Jurkat, Clone E6-1 (cell line): ENCODE measurements at regions not wholly inside any gene's neighbourhood (a gene's known extent, or its start where the extent isn't known, plus 50 kb on each side); places are given as distances from the start of the nearest gene placed in this dataset.

Experiments used
- DNase-seq: peaks from one replicate; pipeline ENCODE4 v3.0.0-alpha.2; 2011; ENCODE audit warnings: low read depth, low spot score
- H3K4me3 ChIP-seq: 2 replicates; pipeline ENCODE4 v1.5.1; 2011; ENCODE audit warnings: mild to moderate bottlenecking, low read length, control low read depth, moderate library complexity

- no peak overlapping the region for H3K4me3 ChIP-seq
- no peak for DNase-seq
Observed at GRCh38 chr2:14557916-14558315, 74.6 kb upstream of the LRATD1 start.

- DNase-seq, result no peak
- H3K4me3 ChIP-seq, result no peak overlapping the region
Observed at GRCh38 chr2:14558335-14558919, 74.1 kb upstream of the LRATD1 start.

DNA sequence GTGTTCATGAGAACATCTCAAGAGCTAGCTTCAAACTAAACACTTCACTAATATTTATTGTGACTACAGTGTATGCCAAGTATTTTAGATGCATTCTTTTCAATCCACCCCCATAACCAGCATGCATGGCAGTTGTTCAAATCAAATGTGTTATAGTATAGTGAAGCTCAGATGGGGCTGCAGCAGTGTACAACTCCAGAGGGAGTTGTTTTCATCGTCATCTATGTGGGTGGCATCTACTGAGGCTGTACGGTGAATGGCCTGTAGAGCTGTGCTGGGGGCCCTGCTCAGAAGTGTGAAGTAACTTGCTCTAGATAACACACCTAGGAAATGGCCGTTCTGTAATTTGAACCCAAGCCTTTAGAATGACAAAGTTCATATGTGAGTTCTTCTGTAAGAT is 71.8 kb upstream of the LRATD1 start:
- DNase-seq, result no peak
- no peak overlapping the region for H3K4me3 ChIP-seq

DNA sequence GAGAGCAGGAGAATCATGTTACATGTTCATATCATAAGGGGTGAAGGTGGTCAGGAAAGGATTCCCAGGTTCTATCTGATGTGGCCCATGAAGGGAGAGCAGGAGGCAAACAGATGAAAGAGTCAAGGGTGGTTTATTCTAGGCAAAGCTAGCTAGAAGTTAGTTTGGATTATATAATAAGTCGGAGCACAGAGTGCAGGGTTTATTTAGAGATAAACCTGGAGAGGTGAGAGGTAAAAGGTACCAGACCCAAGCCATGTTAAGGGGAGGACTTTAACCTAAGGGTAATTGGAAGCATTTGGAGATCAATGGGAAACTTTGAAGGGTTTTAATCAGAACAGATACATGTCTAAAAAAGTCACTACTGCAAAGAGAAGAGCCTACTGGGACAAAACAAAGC is 69.2 kb upstream of the LRATD1 start:
- no peak for DNase-seq

DNA sequence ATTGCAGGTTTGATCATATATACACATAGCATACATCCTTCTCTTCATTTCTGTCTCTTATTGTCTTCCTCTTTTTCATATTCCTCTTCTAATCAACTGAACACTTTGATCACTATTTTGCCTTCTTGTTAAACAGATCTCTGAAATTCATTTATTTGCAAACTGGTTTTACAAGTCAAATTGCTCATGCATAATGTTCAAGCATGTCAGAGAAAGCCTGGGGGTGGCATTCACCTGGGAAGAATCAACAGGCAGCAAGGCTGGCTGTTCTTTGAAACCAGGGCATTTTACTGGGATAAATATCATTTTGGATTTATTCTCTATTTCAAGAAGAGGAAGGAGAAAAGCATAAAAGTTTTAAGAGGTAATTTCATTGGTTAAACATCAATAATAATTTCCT is 66.9 kb upstream of the LRATD1 start:
- no peak for DNase-seq
- no peak overlapping the region for H3K4me3 ChIP-seq

More for the DNA sequence above, 69.2 kb upstream of the LRATD1 start:
- H3K4me3 ChIP-seq, result no peak overlapping the region

- DNase-seq, result no peak
- no peak overlapping the region for H3K4me3 ChIP-seq
Observed at GRCh38 chr2:14567561-14567960, 65.0 kb upstream of the LRATD1 start.

- DNase-seq, result no peak
- no peak overlapping the region for H3K4me3 ChIP-seq
Observed at GRCh38 chr2:14569294-14569693, 63.2 kb upstream of the LRATD1 start.

DNA sequence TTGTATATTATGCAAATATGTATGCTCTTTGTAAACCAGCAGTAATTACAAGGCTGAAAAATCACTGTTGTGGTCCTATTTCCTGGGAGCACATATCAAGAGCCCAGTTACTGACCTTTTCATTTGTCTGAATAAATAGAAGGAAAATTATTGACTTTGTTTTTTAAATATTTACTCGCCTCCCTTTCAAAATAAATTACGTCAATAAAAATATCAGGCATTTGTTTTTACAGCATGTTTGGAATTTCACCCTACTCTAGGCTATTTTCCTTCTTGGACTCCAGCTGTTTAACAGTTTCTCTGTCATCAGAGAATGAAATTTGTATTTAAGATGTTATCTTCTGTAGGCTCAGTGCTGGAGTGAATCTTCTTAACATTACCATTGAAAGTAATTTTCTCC is 59.9 kb upstream of the LRATD1 start:
- DNase-seq, result no peak

DNA sequence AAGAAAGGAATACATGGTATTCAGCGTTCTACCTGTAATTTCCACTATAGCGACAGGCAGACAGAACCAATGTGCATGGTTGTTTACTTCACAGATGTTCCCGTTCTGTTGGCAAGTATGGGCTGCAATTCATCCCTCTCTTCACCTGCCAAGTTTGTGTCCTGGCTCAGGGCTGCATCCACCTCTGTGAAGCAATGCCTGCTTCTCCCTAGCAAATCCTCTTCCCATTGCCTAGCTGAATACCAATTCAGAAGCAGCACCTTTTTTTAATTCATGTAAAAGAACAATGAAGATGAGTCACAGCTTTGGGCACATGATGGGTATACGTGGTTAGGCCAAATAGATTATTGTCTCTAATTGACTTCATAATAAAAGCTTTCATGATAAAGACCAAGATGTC is 54.7 kb upstream of the LRATD1 start:
- DNase-seq, result no peak

More for the DNA sequence above, 59.9 kb upstream of the LRATD1 start:
- H3K4me3 ChIP-seq, result no peak overlapping the region

More for the DNA sequence above, 54.7 kb upstream of the LRATD1 start:
- H3K4me3 ChIP-seq, result no peak overlapping the region
